ENCODE measurements at regions not wholly inside any gene's neighbourhood (a gene's known extent, or its start where the extent isn't known, plus 50 kb on each side); places are given as distances from the start of the nearest gene placed in this dataset.

DNA sequence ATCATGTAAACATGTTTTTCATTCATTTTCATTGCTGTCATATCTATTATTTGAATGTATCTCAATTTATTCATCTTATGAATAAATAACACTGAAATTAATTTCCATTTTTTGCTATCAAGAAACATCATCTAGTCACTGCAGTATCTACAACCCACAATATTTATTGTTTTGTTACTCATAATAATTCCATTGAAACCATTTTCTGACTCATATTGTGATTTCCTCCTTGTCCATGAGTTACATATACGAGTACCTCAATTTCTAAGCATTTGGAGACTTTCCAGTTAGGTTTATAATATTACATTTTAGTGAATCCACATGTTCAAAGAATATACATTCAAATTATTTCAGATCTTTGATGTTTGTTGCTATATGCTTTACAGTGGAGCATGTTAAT is 1524.0 kb downstream of the SLITRK1 start:
- Histone ChIP-seq H3K9me3 (ENCODE audit: control insufficient read depth in 3 of 3, low read length in 3 of 3) (no peaks in the 10 kb centered on the region), H3K27me3 (ENCODE audit: control insufficient read depth in 3 of 3, insufficient read depth in 3 of 3, low read length in 3 of 3) (no peaks in the 10 kb centered on the region), H3K9ac (ENCODE audit: low read depth in 1 of 3, low read length in 3 of 3) (no peak overlapping the region), H3K4me3 (ENCODE audit: low read length in 3 of 3) (no peak overlapping the region), H3K4me1 (ENCODE audit: control insufficient read depth in 3 of 3, insufficient read depth in 3 of 3, low read length in 3 of 3) (no peaks in the 10 kb centered on the region), H3K36me3 (ENCODE audit: control insufficient read depth in 3 of 3, insufficient read depth in 3 of 3, low read length in 3 of 3) (no peaks in the 10 kb centered on the region), H3K27ac (ENCODE audit: low read depth, low read length) (no peak overlapping the region)

DNA sequence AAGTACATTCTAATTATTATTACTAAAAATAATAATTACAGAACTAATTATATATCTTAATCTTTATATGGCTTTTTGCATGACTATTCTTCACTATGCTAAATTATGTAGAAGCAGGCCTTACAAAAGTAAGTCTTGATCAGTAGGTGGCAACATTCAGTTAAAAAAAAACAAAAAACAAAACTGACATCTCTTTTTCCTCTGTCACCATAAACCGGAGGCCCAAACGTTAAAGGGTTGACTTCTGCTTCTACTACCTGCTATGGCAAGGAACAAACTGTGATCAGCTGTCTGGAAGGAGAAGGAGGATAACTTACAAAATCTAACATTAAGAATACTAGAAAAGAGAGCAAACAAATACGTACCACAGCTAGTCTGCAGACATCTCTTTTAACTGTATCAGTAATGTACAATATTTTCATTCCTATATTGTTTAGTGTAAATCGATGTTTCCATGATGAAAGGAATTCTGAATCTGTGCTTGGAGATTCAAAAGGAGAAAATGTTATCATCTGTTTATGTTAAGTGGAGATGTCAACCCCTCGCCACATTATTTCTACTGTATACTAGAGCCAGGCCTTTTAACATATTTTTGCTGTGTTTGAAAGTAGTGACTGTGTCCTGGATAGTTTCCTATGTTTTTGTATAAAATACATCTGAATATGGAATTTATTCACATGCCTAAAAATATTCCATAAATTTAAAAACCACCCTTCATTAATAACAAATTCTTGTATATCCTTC is 1525.4 kb downstream of the SLITRK1 start:
- no peaks in the 10 kb centered on the region for H3K9me3 ChIP-seq (ENCODE audit: control insufficient read depth in 3 of 3, low read length in 3 of 3)

DNA sequence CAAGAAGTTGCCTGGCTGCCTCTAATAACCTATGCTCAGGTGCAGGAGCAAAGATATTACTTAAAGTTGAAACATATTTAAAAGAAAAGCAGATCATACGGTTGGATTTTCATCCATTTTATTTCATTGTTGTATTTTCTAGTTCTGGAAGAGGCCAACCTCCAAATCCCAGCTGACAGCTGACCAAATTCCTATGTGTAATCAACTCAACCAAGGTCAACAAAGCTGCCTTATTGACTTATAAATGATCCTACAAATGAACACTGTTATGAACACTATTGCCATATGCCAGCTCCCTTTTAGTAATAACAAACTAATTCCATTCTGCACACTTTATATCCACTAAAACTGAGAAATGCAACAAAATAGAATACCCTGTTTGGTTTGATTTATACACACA is 1537.4 kb downstream of the SLITRK1 start:
- H3K9ac ChIP-seq (ENCODE audit: low read depth in 1 of 3, low read length in 3 of 3), result no peak overlapping the region
- H3K36me3 ChIP-seq (ENCODE audit: control insufficient read depth in 3 of 3, insufficient read depth in 3 of 3, low read length in 3 of 3), result no peaks in the 10 kb centered on the region
- H3K9me3 ChIP-seq (ENCODE audit: control insufficient read depth in 3 of 3, low read length in 3 of 3), result no peaks in the 10 kb centered on the region
- H3K27me3 ChIP-seq (ENCODE audit: control insufficient read depth in 3 of 3, insufficient read depth in 3 of 3, low read length in 3 of 3), result no peaks in the 10 kb centered on the region
- H3K4me1 ChIP-seq (ENCODE audit: control insufficient read depth in 3 of 3, insufficient read depth in 3 of 3, low read length in 3 of 3), result no peaks in the 10 kb centered on the region
- no peak overlapping the region for H3K27ac ChIP-seq (ENCODE audit: low read depth, low read length)
- H3K4me3 ChIP-seq (ENCODE audit: low read length in 3 of 3), result no peak overlapping the region

More for the DNA sequence above, 1525.4 kb downstream of the SLITRK1 start:
- Histone ChIP-seq H3K9ac (ENCODE audit: low read depth in 1 of 3, low read length in 3 of 3) (no peak overlapping the region), H3K27ac (ENCODE audit: low read depth, low read length) (no peak overlapping the region), H3K36me3 (ENCODE audit: control insufficient read depth in 3 of 3, insufficient read depth in 3 of 3, low read length in 3 of 3) (no peaks in the 10 kb centered on the region), H3K4me1 (ENCODE audit: control insufficient read depth in 3 of 3, insufficient read depth in 3 of 3, low read length in 3 of 3) (no peaks in the 10 kb centered on the region), H3K27me3 (ENCODE audit: control insufficient read depth in 3 of 3, insufficient read depth in 3 of 3, low read length in 3 of 3) (no peaks in the 10 kb centered on the region), H3K4me3 (ENCODE audit: low read length in 3 of 3) (no peak overlapping the region)

DNA sequence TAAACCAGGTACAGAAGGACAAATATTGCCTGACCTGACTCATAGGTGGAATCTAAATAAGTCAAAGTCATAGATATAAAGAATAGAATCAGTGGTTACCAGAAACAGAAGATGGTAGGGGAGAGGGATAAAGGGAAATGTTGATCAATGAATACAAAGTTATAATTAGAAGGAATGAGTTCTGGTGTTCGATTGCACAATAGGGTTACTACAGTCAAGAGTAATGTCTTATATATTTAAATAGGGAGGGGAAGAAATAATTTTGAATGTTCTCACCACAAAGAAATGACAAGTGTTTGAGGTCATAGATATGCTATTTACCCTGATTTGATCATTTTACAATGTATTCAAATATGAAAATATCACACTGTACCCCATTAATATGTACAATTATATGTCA is 1541.2 kb downstream of the SLITRK1 start:
- Histone ChIP-seq H3K9me3 (ENCODE audit: control insufficient read depth in 3 of 3, low read length in 3 of 3) (no peaks in the 10 kb centered on the region), H3K36me3 (ENCODE audit: control insufficient read depth in 3 of 3, insufficient read depth in 3 of 3, low read length in 3 of 3) (no peaks in the 10 kb centered on the region), H3K27me3 (ENCODE audit: control insufficient read depth in 3 of 3, insufficient read depth in 3 of 3, low read length in 3 of 3) (no peaks in the 10 kb centered on the region), H3K4me1 (ENCODE audit: control insufficient read depth in 3 of 3, insufficient read depth in 3 of 3, low read length in 3 of 3) (no peaks in the 10 kb centered on the region), H3K9ac (ENCODE audit: low read depth in 1 of 3, low read length in 3 of 3) (no peak overlapping the region), H3K27ac (ENCODE audit: low read depth, low read length) (no peak overlapping the region), H3K4me3 (ENCODE audit: low read length in 3 of 3) (no peak overlapping the region)

DNA sequence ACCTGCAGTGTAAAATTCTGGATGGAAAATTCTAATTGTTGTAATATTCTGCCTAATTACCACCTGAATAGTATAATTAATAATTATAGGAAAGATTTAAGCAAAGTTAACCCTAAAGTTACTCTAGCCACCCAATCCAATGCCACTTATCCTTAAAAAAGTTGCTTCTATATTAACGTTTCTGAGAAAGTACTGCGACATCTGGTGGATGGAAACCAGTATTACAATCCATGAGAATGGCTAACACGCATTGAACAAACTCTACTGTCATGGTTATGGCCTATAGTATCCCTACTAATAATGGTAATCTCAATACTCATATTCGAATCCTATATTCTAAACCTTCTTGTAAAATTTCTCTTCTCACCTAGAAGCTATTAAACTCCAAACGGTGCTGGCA is 1551.8 kb downstream of the SLITRK1 start:
- Histone ChIP-seq H3K4me3 (ENCODE audit: low read length in 3 of 3) (no peak overlapping the region), H3K27ac (ENCODE audit: low read depth, low read length) (no peak overlapping the region), H3K9ac (ENCODE audit: low read depth in 1 of 3, low read length in 3 of 3) (no peak overlapping the region), H3K36me3 (ENCODE audit: control insufficient read depth in 3 of 3, insufficient read depth in 3 of 3, low read length in 3 of 3) (no peaks in the 10 kb centered on the region), H3K9me3 (ENCODE audit: control insufficient read depth in 3 of 3, low read length in 3 of 3) (no peaks in the 10 kb centered on the region), H3K4me1 (ENCODE audit: control insufficient read depth in 3 of 3, insufficient read depth in 3 of 3, low read length in 3 of 3) (no peaks in the 10 kb centered on the region), H3K27me3 (ENCODE audit: control insufficient read depth in 3 of 3, insufficient read depth in 3 of 3, low read length in 3 of 3) (no peaks in the 10 kb centered on the region)

DNA sequence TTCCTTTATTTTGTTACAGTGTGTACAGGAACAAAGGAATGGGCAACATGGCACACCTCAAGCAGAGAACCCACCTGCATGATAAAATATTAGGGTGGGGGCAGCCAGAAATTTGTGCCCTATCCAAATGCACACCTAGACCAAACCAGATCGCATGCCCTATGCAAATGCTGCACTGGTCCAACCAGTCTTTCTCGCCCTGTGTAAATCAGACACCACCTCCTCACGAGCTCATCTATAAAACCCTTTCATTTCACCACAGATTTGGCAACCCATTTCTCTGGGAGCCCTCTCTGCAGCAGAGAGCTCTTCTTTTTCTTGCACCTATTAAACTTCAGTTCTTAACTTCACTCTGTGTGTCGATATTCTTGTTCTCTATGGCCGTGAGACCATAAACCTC is 1559.2 kb downstream of the SLITRK1 start:
- Histone ChIP-seq H3K4me1 (ENCODE audit: control insufficient read depth in 3 of 3, insufficient read depth in 3 of 3, low read length in 3 of 3) (no peaks in the 10 kb centered on the region), H3K36me3 (ENCODE audit: control insufficient read depth in 3 of 3, insufficient read depth in 3 of 3, low read length in 3 of 3) (no peaks in the 10 kb centered on the region), H3K27me3 (ENCODE audit: control insufficient read depth in 3 of 3, insufficient read depth in 3 of 3, low read length in 3 of 3) (no peaks in the 10 kb centered on the region), H3K9ac (ENCODE audit: low read depth in 1 of 3, low read length in 3 of 3) (no peak overlapping the region), H3K4me3 (ENCODE audit: low read length in 3 of 3) (no peak overlapping the region), H3K27ac (ENCODE audit: low read depth, low read length) (no peak overlapping the region), H3K9me3 (ENCODE audit: control insufficient read depth in 3 of 3, low read length in 3 of 3) (no peaks in the 10 kb centered on the region)

DNA sequence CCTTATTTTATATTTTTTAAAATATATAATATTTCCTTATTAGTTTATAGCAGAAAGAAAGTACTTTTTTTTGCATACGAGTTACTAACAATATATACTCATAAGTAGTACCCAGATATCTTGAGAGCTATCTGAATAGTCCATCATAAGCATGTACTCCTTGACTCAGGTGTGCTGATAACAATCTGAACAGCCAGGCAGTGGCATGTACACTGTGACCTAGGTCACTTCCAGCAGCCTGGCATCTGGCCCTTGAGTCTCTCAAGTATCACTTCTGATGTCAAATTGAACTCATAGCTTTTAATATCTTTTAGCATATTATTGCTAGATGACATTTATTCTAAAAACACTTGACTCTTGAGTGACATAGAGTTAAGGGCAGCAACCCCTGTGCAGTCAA is 1576.7 kb downstream of the SLITRK1 start:
- Histone ChIP-seq H3K9me3 (ENCODE audit: control insufficient read depth in 3 of 3, low read length in 3 of 3) (no peaks in the 10 kb centered on the region), H3K9ac (ENCODE audit: low read depth in 1 of 3, low read length in 3 of 3) (no peak overlapping the region), H3K4me1 (ENCODE audit: control insufficient read depth in 3 of 3, insufficient read depth in 3 of 3, low read length in 3 of 3) (no peaks in the 10 kb centered on the region), H3K27ac (ENCODE audit: low read depth, low read length) (no peak overlapping the region), H3K27me3 (ENCODE audit: control insufficient read depth in 3 of 3, insufficient read depth in 3 of 3, low read length in 3 of 3) (no peaks in the 10 kb centered on the region), H3K36me3 (ENCODE audit: control insufficient read depth in 3 of 3, insufficient read depth in 3 of 3, low read length in 3 of 3) (no peaks in the 10 kb centered on the region), H3K4me3 (ENCODE audit: low read length in 3 of 3) (no peak overlapping the region)

DNA sequence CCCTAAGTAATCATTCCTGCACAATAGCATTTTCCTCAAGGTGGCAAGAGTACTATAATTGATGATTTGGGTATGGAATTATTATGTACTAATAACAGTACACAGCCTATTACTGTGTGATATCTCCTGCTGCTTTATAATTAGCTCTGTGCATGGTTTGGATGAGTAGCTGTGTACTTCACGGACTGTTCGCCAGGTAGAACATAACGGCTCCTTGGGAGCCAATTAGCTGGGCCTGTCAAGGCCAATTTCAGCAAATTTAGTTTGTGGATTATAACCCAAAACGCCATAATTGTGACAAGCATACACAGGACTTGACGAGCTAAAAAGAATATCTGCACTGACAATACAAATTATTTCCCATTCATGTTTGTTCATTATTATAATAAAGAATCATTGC is 1584.2 kb downstream of the SLITRK1 start:
- Histone ChIP-seq H3K4me3 (ENCODE audit: low read length in 3 of 3) (no peak overlapping the region), H3K36me3 (ENCODE audit: control insufficient read depth in 3 of 3, insufficient read depth in 3 of 3, low read length in 3 of 3) (no peaks in the 10 kb centered on the region), H3K9ac (ENCODE audit: low read depth in 1 of 3, low read length in 3 of 3) (no peak overlapping the region), H3K27ac (ENCODE audit: low read depth, low read length) (no peak overlapping the region), H3K9me3 (ENCODE audit: control insufficient read depth in 3 of 3, low read length in 3 of 3) (no peaks in the 10 kb centered on the region), H3K4me1 (ENCODE audit: control insufficient read depth in 3 of 3, insufficient read depth in 3 of 3, low read length in 3 of 3) (no peaks in the 10 kb centered on the region), H3K27me3 (ENCODE audit: control insufficient read depth in 3 of 3, insufficient read depth in 3 of 3, low read length in 3 of 3) (no peaks in the 10 kb centered on the region)

DNA sequence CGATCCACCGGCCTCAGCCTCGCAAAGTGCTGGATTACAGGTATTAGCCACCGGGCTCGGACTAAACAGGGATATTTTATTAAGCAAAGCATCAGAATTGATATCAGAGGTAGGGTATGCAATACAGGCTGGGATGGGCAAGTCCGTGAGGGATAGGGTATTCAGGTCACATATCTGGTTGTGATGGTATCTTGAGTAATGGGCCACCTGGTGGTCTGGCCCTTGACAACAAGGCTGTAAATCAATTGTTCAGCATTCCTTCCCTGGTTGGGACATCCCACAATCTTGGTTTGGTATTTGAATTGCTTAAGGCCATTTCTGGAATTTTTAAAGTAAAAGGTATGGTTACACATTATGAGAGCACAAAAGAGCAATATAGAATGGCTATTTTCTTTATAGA is 1588.0 kb downstream of the SLITRK1 start:
- H3K9me3 ChIP-seq (ENCODE audit: control insufficient read depth in 3 of 3, low read length in 3 of 3), result no peaks in the 10 kb centered on the region
- H3K4me3 ChIP-seq (ENCODE audit: low read length in 3 of 3), result no peak overlapping the region
- no peaks in the 10 kb centered on the region for H3K4me1 ChIP-seq (ENCODE audit: control insufficient read depth in 3 of 3, insufficient read depth in 3 of 3, low read length in 3 of 3)
- H3K36me3 ChIP-seq (ENCODE audit: control insufficient read depth in 3 of 3, insufficient read depth in 3 of 3, low read length in 3 of 3), result no peaks in the 10 kb centered on the region
- H3K9ac ChIP-seq (ENCODE audit: low read depth in 1 of 3, low read length in 3 of 3), result no peak overlapping the region
- H3K27me3 ChIP-seq (ENCODE audit: control insufficient read depth in 3 of 3, insufficient read depth in 3 of 3, low read length in 3 of 3), result no peaks in the 10 kb centered on the region
- no peak overlapping the region for H3K27ac ChIP-seq (ENCODE audit: low read depth, low read length)

DNA sequence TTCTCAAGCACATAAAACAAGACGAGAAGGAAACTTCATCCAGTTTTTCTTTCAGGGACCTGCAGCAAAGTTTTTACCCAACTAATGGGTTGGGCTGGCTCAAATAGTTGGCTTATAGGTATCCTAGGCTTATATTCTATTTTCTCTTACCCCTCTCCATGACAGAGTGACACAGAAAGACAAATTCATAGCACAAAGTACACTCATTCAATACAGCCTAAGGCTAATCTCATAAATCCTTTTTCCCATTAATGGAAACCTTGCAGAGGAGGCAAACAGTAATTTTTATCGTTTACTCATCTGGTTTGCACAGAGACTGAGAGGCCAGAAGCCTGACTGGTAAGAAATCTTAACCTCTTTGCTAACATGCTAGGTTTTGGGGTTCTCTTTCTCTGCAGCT is 1589.9 kb downstream of the SLITRK1 start:
- no peaks in the 10 kb centered on the region for H3K27me3 ChIP-seq (ENCODE audit: control insufficient read depth in 3 of 3, insufficient read depth in 3 of 3, low read length in 3 of 3)
- H3K27ac ChIP-seq (ENCODE audit: low read depth, low read length), result no peak overlapping the region
- no peaks in the 10 kb centered on the region for H3K9me3 ChIP-seq (ENCODE audit: control insufficient read depth in 3 of 3, low read length in 3 of 3)
- H3K36me3 ChIP-seq (ENCODE audit: control insufficient read depth in 3 of 3, insufficient read depth in 3 of 3, low read length in 3 of 3), result no peaks in the 10 kb centered on the region
- no peak overlapping the region for H3K4me3 ChIP-seq (ENCODE audit: low read length in 3 of 3)
- no peak overlapping the region for H3K9ac ChIP-seq (ENCODE audit: low read depth in 1 of 3, low read length in 3 of 3)
- H3K4me1 ChIP-seq (ENCODE audit: control insufficient read depth in 3 of 3, insufficient read depth in 3 of 3, low read length in 3 of 3), result no peaks in the 10 kb centered on the region
